ENCODE measurements at regions not wholly inside any gene's neighbourhood (a gene's known extent, or its start where the extent isn't known, plus 50 kb on each side); places are given as distances from the start of the nearest gene placed in this dataset.

GRCh38 chr3:116643001-116643400 lies 66.6 kb upstream of the TUSC7 start:
- no peak for DNase-seq

GRCh38 chr3:116647996-116648395 lies 61.6 kb upstream of the TUSC7 start:
- no peak for DNase-seq
